IPS-15b (cell line): ENCODE measurements at regions not wholly inside any gene's neighbourhood (a gene's known extent, or its start where the extent isn't known, plus 50 kb on each side); places are given as distances from the start of the nearest gene placed in this dataset.
"Not testable (repeated sequence)": the region's sequence is repeated elsewhere in the genome, so short reads cannot be mapped to it uniquely, and the experiment has no call there.

Experiments used
- H3K27me3 ChIP-seq: one replicate; pipeline ENCODE4 v1.6.1; 2013; ENCODE audit warnings: low read length; ENCODE audit not compliant: control insufficient read depth, insufficient read depth
- H3K36me3 ChIP-seq: one replicate; pipeline ENCODE4 v1.6.1; 2013; ENCODE audit warnings: low read length; ENCODE audit not compliant: control insufficient read depth, insufficient read depth
- H3K4me1 ChIP-seq: one replicate; pipeline ENCODE4 v1.6.1; 2013; ENCODE audit warnings: mild to moderate bottlenecking, low read length; ENCODE audit not compliant: control insufficient read depth, insufficient read depth
- H3K4me3 ChIP-seq: one replicate; pipeline ENCODE4 v1.5.1; 2013; ENCODE audit warnings: low read depth, low read length
- H3K9ac ChIP-seq: one replicate; pipeline ENCODE4 v1.6.1; 2013; ENCODE audit warnings: low read depth, mild to moderate bottlenecking, low read length
- H3K9me3 ChIP-seq: one replicate; pipeline ENCODE4 v1.6.1; 2013; ENCODE audit warnings: mild to moderate bottlenecking, low read length; ENCODE audit not compliant: control insufficient read depth, insufficient read depth

GRCh38 chr6:113684382-113684901 lies 172.7 kb upstream of the MARCKS start:
- H3K27me3 ChIP-seq = no peaks in the 10 kb centered on the region
- H3K4me1 ChIP-seq = peaks cover 4% of the 10 kb centered on the region
- no peaks in the 10 kb centered on the region for H3K36me3 ChIP-seq
- no peak overlapping the region for H3K9ac ChIP-seq
- H3K9me3 ChIP-seq = no peaks in the 10 kb centered on the region
- no peak overlapping the region for H3K4me3 ChIP-seq

- H3K27me3 ChIP-seq = no peaks in the 10 kb centered on the region
- H3K36me3 ChIP-seq = no peaks in the 10 kb centered on the region
- no peak overlapping the region for H3K4me3 ChIP-seq
- peaks cover 4% of the 10 kb centered on the region for H3K4me1 ChIP-seq
- no peak overlapping the region for H3K9ac ChIP-seq
- no peaks in the 10 kb centered on the region for H3K9me3 ChIP-seq
Measured at GRCh38 chr6:113686049-113686448, 171.1 kb upstream of the MARCKS start.

GRCh38 chr6:113689620-113690019 lies 167.5 kb upstream of the MARCKS start:
- H3K9me3 ChIP-seq, H3K27me3 ChIP-seq, H3K9ac ChIP-seq, H3K4me3 ChIP-seq, H3K36me3 ChIP-seq, H3K4me1 ChIP-seq: not testable (repeated sequence)

DNA sequence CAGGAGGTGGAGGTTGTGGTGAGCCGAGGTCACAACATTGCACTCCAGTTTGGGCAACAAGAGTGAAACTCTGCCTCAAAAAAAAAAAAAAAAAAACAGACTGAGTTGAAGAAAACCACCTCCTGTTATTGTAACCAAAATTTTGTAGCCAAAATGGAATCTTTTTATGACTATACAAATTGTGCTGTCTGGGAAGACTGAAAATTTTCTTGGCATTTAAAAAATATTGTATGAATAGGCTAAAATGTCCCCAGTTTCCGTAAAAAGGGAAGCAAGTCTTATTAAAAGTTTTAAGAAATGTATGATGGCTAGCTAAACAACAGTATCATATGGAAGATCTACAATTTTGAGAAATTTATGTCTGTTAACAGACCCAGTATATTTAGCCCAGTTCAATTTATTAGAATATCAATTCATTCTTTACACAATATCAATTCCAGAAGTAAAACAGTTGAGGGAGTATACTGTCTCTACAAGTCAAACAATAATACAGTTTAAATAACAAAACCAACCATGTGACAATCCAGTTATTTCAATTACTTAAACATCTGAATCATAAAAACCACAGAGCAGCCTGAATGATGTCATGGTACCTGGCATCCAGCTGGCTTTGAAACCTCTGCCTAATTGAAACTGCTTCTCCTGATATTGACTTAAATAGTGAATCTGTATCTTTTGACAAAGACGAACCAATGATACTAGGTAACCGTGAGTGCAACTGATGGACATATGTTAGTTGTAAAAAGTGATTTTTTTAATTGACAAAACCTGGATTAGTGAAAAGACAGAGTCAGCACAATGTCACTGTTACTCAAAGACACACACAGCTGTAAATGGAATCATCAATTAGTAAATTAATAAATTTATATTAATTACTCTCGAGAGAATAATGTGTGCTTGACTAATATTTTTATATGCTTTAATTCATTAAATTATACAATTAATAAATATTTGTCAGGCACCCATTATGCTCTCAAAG lies 166.6 kb upstream of the MARCKS start:
- Histone ChIP-seq H3K36me3 (no peaks in the 10 kb centered on the region), H3K9ac (no peak overlapping the region), H3K4me1 (no peaks in the 10 kb centered on the region), H3K4me3 (no peak overlapping the region), H3K9me3 (no peaks in the 10 kb centered on the region), H3K27me3 (no peaks in the 10 kb centered on the region)

GRCh38 chr6:113691260-113691656 lies 165.9 kb upstream of the MARCKS start:
- Histone ChIP-seq H3K4me1 (no peaks in the 10 kb centered on the region), H3K4me3 (no peak overlapping the region), H3K9ac (no peak overlapping the region), H3K27me3 (no peaks in the 10 kb centered on the region), H3K36me3 (no peaks in the 10 kb centered on the region), H3K9me3 (no peaks in the 10 kb centered on the region)

GRCh38 chr6:113693851-113694250 lies 163.3 kb upstream of the MARCKS start:
- H3K4me1 ChIP-seq = no peaks in the 10 kb centered on the region
- no peak overlapping the region for H3K9ac ChIP-seq
- no peaks in the 10 kb centered on the region for H3K27me3 ChIP-seq
- no peak overlapping the region for H3K4me3 ChIP-seq
- no peaks in the 10 kb centered on the region for H3K9me3 ChIP-seq
- no peaks in the 10 kb centered on the region for H3K36me3 ChIP-seq

DNA sequence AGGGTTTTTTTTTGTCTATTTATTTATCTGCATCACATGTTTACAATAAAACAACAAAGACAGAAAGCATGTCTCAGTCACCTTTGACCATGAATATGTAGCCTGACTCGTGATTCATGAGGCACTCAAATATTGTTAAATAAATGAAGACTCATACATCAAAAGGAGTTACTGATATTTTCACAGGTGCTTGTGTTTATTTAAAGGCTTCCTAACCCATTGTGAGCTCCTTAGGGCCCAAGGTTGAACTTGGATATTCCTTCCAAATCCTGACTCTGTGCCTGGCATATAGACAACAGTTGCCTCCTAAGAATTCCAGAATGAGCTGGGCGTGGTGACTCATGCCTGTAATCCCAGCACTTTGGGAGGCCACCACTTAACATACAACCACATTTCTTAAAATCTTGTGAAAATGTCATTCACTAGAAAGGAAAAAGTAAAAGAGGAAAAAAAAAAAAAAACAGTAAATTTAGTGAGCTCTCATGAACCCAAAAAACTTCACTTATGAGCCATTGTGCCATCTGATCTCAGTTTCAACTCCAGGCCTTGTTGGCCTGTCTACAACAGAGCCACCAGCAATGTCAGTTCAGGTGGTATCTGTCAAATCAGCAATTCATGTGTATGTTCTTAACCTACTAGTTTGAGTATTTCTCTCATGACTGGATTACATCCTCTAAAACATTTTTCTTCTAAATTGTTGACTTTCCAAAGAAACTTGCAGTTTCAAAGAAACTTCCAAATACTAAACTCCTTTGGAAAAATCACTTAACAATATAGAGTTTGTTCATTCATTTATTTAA lies 162.7 kb upstream of the MARCKS start:
- no peak overlapping the region for H3K9ac ChIP-seq
- no peaks in the 10 kb centered on the region for H3K9me3 ChIP-seq
- H3K4me3 ChIP-seq = no peak overlapping the region
- no peaks in the 10 kb centered on the region for H3K27me3 ChIP-seq
- no peaks in the 10 kb centered on the region for H3K36me3 ChIP-seq
- H3K4me1 ChIP-seq = no peaks in the 10 kb centered on the region

- Histone ChIP-seq H3K9ac (no peak overlapping the region), H3K36me3 (no peaks in the 10 kb centered on the region), H3K4me3 (no peak overlapping the region), H3K4me1 (no peaks in the 10 kb centered on the region), H3K27me3 (no peaks in the 10 kb centered on the region), H3K9me3 (no peaks in the 10 kb centered on the region)
Measured at GRCh38 chr6:113695516-113695915, 161.6 kb upstream of the MARCKS start.

GRCh38 chr6:113696960-113697359 lies 160.2 kb upstream of the MARCKS start:
- Histone ChIP-seq H3K9ac (no peak overlapping the region), H3K4me3 (no peak overlapping the region), H3K4me1 (no peaks in the 10 kb centered on the region), H3K9me3 (no peaks in the 10 kb centered on the region), H3K36me3 (no peaks in the 10 kb centered on the region), H3K27me3 (no peaks in the 10 kb centered on the region)

- Histone ChIP-seq H3K9me3 (no peaks in the 10 kb centered on the region), H3K36me3 (no peaks in the 10 kb centered on the region), H3K27me3 (no peaks in the 10 kb centered on the region), H3K4me3 (no peak overlapping the region), H3K9ac (no peak overlapping the region), H3K4me1 (no peaks in the 10 kb centered on the region)
Measured at GRCh38 chr6:113697632-113698410, 159.3 kb upstream of the MARCKS start.

- no peaks in the 10 kb centered on the region for H3K36me3 ChIP-seq
- no peak overlapping the region for H3K4me3 ChIP-seq
Measured at GRCh38 chr6:113699239-113699638, 157.9 kb upstream of the MARCKS start.

More at GRCh38 chr6:113699239-113699638, 157.9 kb upstream of the MARCKS start:
- no peaks in the 10 kb centered on the region for H3K4me1 ChIP-seq
- H3K9ac ChIP-seq = no peak overlapping the region
- no peaks in the 10 kb centered on the region for H3K9me3 ChIP-seq
- no peaks in the 10 kb centered on the region for H3K27me3 ChIP-seq
